GM19240 (cell line): ENCODE measurements at regions not wholly inside any gene's neighbourhood (a gene's known extent, or its start where the extent isn't known, plus 50 kb on each side); places are given as distances from the start of the nearest gene placed in this dataset.
"Not testable (repeated sequence)": the region's sequence is repeated elsewhere in the genome, so short reads cannot be mapped to it uniquely, and the experiment has no call there.

Experiments
- DNase-seq: peaks from one replicate; pipeline ENCODE4 v3.0.0; 2011; ENCODE audit warnings: low spot score; ENCODE audit not compliant: insufficient read length

GRCh38 chr6:104676679-104677078, 183.0 kb downstream of the HACE1 start:
- not testable (repeated sequence) for DNase-seq

- DNase-seq = not testable (repeated sequence)
These were observed 184.6 kb downstream of the HACE1 start for GRCh38 chr6:104675161-104675560.

- DNase-seq = not testable (repeated sequence)
These were observed 186.6 kb downstream of the HACE1 start for GRCh38 chr6:104673078-104673477.

- not testable (repeated sequence) for DNase-seq
These were observed 188.2 kb downstream of the HACE1 start for GRCh38 chr6:104671591-104671891.

- DNase-seq = not testable (repeated sequence)
These were observed 188.7 kb downstream of the HACE1 start for GRCh38 chr6:104670834-104671590.

- no peak for DNase-seq
These were observed 190.2 kb downstream of the HACE1 start for GRCh38 chr6:104669483-104669882.

- DNase-seq = no peak
These were observed 203.5 kb downstream of the HACE1 start for GRCh38 chr6:104656235-104656634.

GRCh38 chr6:104653781-104654180, 205.9 kb downstream of the HACE1 start:
- DNase-seq = no peak

GRCh38 chr6:104648347-104648746, 211.4 kb downstream of the HACE1 start:
- DNase-seq = no peak

GRCh38 chr6:104644848-104645247, 214.9 kb downstream of the HACE1 start:
- DNase-seq = no peak

GRCh38 chr6:104642871-104643270, 216.8 kb downstream of the HACE1 start:
- no peak for DNase-seq

GRCh38 chr6:104640761-104641160, 219.0 kb downstream of the HACE1 start:
- DNase-seq = no peak

GRCh38 chr6:104640150-104640700, 219.5 kb downstream of the HACE1 start:
- no peak for DNase-seq

GRCh38 chr6:104639668-104640067, 220.1 kb downstream of the HACE1 start:
- DNase-seq = peak; percentile 3

GRCh38 chr6:104638841-104639290, 220.9 kb downstream of the HACE1 start:
- DNase-seq = no peak

- no peak for DNase-seq
These were observed 226.6 kb downstream of the HACE1 start for GRCh38 chr6:104633125-104633524.

GRCh38 chr6:104632588-104632987, 227.1 kb downstream of the HACE1 start:
- no peak for DNase-seq

- no peak for DNase-seq
These were observed 228.8 kb downstream of the HACE1 start for GRCh38 chr6:104630955-104631354.

GRCh38 chr6:104630522-104630921, 229.2 kb downstream of the HACE1 start:
- DNase-seq = no peak

- no peak for DNase-seq
These were observed 229.9 kb downstream of the HACE1 start for GRCh38 chr6:104629826-104630225.

- no peak for DNase-seq
These were observed 234.2 kb downstream of the HACE1 start for GRCh38 chr6:104625536-104625935.

GRCh38 chr6:104623052-104623690, 236.5 kb downstream of the HACE1 start:
- no peak for DNase-seq

GRCh38 chr6:104621396-104621795, 238.3 kb downstream of the HACE1 start:
- DNase-seq = no peak
